DOHH2 (cell line): ENCODE measurements at regions not wholly inside any gene's neighbourhood (a gene's known extent, or its start where the extent isn't known, plus 50 kb on each side); places are given as distances from the start of the nearest gene placed in this dataset.

Experiments used
- EZH2phosphoT487 ChIP-seq: fragments of 200-600 bp; sonication (generic); IDR thresholded peaks from 2 replicates; pipeline ENCODE4 v1.6.1; 2017; ENCODE audit warnings: borderline replicate concordance, mild to moderate bottlenecking, antibody characterized with exemption, low read length, moderate library complexity, mixed read lengths
- TF ChIP-seq, protein P1 (sequence below): fragments of 200-600 bp; sonication (generic); IDR thresholded peaks from one replicate; pipeline ENCODE4 v1.5.1; 2014; ENCODE audit warnings: antibody characterized with exemption, mild to moderate bottlenecking, low read depth, low read length; ENCODE audit not compliant: poor library complexity, severe bottlenecking

- TF ChIP-seq EZH2phosphoT487 = no peak
- TF ChIP-seq, protein P1, sequence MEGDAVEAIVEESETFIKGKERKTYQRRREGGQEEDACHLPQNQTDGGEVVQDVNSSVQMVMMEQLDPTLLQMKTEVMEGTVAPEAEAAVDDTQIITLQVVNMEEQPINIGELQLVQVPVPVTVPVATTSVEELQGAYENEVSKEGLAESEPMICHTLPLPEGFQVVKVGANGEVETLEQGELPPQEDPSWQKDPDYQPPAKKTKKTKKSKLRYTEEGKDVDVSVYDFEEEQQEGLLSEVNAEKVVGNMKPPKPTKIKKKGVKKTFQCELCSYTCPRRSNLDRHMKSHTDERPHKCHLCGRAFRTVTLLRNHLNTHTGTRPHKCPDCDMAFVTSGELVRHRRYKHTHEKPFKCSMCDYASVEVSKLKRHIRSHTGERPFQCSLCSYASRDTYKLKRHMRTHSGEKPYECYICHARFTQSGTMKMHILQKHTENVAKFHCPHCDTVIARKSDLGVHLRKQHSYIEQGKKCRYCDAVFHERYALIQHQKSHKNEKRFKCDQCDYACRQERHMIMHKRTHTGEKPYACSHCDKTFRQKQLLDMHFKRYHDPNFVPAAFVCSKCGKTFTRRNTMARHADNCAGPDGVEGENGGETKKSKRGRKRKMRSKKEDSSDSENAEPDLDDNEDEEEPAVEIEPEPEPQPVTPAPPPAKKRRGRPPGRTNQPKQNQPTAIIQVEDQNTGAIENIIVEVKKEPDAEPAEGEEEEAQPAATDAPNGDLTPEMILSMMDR = no peak
These were observed 165.3 kb upstream of the FOXD3 start for GRCh38 chr1:63157085-63157484.
